CD4-positive, alpha-beta T cell treated with Interleukin-4 for 4 hours (primary cell): ENCODE measurements at regions not wholly inside any gene's neighbourhood (a gene's known extent, or its start where the extent isn't known, plus 50 kb on each side); places are given as distances from the start of the nearest gene placed in this dataset.

Source experiments
- DNase-seq: peaks from one replicate; pipeline ENCODE4 v3.0.0-alpha.2; 2020

- no peak for DNase-seq
These were observed 114.6 kb upstream of the ADGRL3 start for GRCh38 chr4:61085534-61085933.

- DNase-seq: no peak
These were observed 113.8 kb upstream of the ADGRL3 start for GRCh38 chr4:61086357-61086756.

DNA sequence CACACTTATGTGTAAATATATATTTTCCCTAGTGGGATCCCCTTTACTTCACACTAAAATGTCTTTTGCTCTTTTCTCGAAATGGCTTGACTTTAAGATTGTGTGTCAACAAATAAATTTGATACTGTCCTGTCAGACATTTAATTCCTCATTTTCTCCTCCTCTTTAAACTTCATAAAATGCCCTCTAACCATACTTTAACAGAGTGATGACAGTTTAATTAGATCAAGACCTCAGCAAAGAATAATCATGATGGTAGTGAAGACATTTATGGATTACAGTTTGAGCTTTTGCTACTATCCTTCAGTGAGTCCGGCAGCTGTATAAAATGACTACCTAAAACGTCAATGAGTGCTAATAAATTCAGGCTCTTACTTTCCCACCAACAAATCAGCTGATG, 113.1 kb upstream of the ADGRL3 start:
- no peak for DNase-seq

DNA sequence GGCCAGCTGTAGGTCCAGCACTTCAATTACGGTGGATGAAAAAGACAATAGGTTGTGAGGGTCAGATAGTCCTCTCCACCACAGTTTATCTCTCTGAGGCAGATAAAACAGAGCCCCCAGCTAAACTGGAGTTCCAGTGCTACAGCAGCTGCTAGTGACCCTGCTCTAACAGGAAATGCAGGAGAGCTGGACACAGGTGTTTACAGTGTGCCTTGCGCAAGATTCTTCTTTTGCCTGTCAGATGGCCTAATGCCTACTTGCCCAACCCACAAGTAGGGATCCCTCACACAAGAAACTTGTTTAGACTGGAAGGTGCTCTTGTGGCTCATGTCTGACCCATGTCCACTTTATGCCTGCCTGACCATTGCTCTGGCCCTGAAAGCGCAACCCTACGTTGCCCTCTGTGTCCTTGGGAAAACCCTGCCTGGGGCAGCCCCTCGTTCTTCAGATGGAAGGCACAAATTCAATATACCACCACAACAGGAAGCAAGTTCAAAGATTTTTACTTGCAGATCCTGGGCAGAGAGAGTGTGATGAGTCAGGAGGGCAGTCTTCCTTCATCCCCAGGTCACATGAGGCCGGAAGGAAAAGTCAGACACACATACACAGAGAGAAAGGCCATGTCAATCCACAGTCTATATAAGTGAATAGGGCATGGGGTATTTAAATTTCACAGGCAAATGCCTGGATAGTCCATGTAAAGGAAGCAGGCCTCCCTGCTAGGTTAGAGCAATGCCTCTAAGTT, 105.1 kb upstream of the ADGRL3 start:
- DNase-seq: no peak

DNA sequence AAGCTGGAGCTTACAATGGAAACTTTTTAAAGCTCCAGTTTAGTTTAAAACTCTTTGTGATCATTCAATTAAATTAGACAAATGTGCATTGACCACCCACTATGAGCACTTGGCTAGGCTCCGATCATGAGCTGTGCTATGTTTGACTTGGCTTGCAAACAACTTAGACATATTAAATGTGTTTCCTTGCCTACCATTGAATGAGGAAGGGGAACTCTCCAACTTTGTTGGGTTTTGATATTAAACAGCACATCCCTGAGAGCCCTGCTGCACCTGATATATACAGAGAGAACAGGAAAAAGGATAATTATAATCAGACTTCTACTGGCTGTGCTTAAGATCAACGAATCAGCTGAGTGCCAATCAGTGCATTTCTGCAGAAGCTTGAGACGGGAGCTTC, 71.4 kb upstream of the ADGRL3 start:
- no peak for DNase-seq

- DNase-seq: no peak
These were observed 70.2 kb upstream of the ADGRL3 start for GRCh38 chr4:61129971-61130370.

DNA sequence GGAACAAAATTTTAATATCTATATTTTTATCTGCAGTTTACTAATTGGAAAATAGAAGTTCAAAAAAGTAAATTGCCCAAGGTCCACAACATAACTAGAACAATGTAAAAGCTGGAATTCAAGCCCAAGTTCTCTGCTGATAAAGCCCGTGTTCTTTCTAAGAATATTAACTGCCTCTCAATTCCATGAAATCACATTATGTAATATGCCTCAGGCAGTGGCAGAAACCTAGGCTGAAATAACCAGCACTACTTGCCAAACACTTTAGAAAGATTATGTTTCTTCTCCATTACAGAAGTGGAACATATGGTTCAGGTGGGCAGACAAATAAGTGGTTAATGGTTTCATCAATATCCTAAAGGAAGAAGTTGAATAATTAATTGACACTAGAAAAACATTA, 56.7 kb upstream of the ADGRL3 start:
- no peak for DNase-seq

DNA sequence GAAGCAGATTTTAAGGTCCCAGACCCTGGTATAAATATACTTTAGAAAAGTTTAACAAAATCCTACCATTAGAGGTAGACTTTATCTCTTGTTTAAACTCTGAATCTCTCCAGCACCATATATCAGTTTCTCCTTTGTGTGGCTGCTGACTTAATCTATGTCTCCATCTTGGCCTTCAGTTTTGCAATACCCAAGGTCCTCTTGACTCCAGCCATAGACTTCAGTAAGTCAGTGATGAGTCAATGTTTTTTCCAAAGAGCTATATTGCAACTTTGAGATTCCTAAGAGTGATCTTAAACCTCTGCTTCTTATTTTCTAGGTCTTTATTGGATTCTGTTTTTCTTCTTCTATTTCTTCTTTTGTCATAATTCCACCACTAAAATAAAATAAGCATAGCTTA, 50.8 kb upstream of the ADGRL3 start:
- no peak for DNase-seq
